Erythroblast (primary cell): ENCODE measurements at regions not wholly inside any gene's neighbourhood (a gene's known extent, or its start where the extent isn't known, plus 50 kb on each side); places are given as distances from the start of the nearest gene placed in this dataset.

ENCODE experiments used
- GATA1 ChIP-seq: IDR thresholded peaks from 2 replicates; pipeline ENCODE4 v1.6.1; 2011; ENCODE audit warnings: low read depth, mild to moderate bottlenecking, control low read depth, low read length, moderate library complexity
- POLR2A ChIP-seq: IDR thresholded peaks from 2 replicates; pipeline ENCODE4 v1.6.1; 2011; ENCODE audit warnings: mild to moderate bottlenecking, low read length

- no peak for TF ChIP-seq POLR2A
- no peak for TF ChIP-seq GATA1
These were observed 102.3 kb upstream of the DRD2 start for GRCh38 chr11:113577356-113578032.
